ENCODE measurements at regions not wholly inside any gene's neighbourhood (a gene's known extent, or its start where the extent isn't known, plus 50 kb on each side); places are given as distances from the start of the nearest gene placed in this dataset.
"Not testable (repeated sequence)": the region's sequence is repeated elsewhere in the genome, so short reads cannot be mapped to it uniquely, and the experiment has no call there.

DNA sequence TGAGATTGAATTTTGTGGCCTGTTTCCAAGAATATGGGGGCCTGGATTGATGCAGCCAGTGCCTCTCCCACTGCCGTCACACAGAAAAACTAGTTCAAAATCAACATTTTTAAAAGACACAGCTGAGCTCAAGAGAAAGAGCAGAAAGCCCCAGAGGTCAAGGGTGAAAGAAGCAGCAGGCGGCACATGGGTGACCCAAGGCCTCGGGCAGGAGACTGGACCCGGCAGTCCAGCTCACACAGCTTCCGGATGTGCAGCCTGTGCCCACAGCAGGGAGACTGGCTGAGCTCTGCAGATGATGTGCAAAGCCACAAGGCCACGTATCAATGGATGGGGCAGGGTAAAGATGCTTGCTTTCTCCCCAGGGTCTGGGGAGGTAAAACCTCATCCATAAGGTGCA is 50.4 kb upstream of the RNF32 start:
- no peak for DNase-seq (ENCODE audit: low read depth)

GRCh38 chr7:156589808-156590207 is 50.8 kb upstream of the RNF32 start:
- no peak for DNase-seq (ENCODE audit: low read depth)

GRCh38 chr7:156585926-156586325 is 54.6 kb upstream of the RNF32 start:
- no peak for DNase-seq (ENCODE audit: low read depth)

DNA sequence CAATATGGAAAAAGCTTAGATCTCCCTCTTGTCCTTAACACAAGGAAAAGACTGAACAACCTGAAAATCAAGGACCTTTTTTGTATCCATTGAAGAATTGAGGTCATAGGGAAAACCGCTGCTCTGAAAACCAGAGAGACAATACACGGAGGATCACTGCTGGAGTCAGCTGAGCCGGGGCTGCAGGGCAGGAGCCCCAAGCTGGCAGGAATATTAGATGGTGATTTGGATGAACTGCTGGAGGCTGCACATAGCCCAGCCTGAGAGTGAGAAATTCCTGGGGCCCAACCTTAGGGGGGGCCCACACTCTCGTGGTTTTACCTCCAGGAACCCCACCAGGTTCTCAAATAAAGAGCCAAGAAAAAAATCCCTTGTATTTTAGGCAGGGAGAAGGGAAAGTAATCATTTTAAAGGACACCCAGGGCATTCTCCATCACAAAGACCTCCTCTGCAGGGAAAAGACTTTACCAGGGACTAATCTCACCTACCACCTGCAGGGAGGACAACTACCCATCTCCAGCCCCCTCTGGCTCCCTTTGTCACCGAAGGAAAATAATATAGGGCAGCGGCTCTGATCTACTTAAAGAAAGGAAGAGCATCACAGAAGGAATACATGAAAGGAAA is 55.4 kb upstream of the RNF32 start:
- DNase-seq (ENCODE audit: low read depth), result no peak

DNA sequence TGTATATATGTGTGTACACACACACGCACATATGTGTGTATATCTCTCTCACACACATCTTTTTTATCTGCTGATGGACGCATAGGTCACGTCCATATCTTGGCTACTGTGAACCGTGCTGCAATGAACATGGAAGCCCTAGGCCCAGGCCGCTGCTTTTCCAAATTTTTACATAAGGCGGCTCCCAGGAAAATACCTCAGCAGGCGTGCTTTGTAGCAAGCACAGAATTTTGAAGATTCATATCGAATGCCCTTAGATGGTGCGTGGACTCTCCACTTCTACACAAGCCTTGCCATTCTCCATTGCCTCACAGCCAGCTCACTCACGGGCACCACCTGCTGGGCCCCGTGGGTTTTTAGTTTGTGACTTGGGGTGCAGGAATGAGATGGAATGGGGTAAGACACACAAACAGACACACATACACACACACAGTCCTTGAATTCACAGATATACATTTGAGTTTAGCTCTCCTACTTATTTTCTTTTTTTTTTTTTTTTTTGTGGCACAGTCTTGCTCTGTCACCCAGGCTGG is 57.9 kb upstream of the RNF32 start:
- DNase-seq (ENCODE audit: low read depth), result peak; percentile 5

- DNase-seq (ENCODE audit: low read depth), result no peak
These were observed 60.5 kb upstream of the RNF32 start for GRCh38 chr7:156580036-156580435.

DNA sequence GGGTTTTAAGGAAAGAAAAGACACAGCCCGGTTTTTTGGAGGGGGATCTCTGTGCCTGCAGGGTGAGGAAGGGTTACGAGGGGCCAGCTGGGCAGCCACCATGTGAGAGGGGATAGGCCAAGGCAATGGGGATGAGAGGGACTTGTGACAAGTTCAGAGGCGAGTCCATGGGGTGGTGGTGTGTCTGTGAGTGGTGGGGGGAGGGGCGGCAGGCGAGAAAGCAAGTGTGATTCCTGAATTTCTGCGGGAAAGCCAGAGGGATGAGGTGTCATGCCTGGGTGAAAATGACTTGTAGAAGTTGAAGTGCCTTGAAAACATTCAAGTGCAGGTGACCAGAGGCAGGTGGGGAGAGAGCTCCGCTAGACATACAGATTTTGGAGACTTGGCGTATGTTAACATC is 61.0 kb upstream of the RNF32 start:
- DNase-seq (ENCODE audit: low read depth), result no peak

DNA sequence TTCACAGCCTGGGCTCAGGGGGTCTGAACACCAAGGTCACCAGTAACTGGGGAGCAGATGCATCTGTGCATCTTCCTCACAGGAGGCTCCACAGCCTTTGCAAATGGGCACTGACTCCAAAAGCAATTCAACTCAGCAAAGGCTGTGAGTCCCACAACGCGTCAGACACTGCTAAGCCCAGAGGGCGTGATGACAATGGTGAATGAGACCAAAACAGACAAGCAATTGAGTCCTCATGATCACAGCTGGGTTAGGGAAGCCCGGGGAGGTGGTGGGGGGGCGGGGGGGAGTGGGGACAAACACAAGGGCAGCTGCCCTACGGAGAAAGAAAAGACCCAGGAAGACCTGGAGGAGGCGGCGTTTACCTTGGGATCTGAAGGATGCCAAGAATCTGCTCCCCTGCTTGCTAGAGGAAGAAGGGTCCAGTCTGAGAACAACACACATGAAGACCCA is 61.6 kb upstream of the RNF32 start:
- DNase-seq (ENCODE audit: low read depth), result no peak

DNA sequence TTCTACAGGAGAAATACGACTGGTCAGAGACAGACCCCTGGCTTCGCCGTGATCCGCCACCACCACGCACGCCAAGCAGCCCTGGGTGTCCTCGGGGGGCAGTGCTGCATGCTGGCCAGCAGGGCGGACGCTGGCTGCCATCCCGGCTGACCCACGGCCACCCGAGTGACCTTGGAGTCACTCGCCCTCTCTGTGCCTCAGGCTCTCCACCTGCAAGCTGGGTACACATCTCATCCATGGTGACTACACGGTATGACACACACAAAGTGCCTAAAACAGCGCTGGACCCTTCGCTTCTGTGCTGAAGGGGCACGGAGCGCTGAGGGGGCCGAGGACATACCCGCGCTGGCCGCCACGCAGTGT is 62.0 kb upstream of the RNF32 start:
- no peak for DNase-seq (ENCODE audit: low read depth)

GRCh38 chr7:156577645-156578577 is 62.7 kb upstream of the RNF32 start:
- no peak for DNase-seq (ENCODE audit: low read depth)

- no peak for DNase-seq (ENCODE audit: low read depth)
These were observed 64.1 kb upstream of the RNF32 start for GRCh38 chr7:156576216-156577058.

GRCh38 chr7:156568258-156568657 is 72.3 kb upstream of the RNF32 start:
- DNase-seq (ENCODE audit: low read depth), result no peak

GRCh38 chr7:156566812-156567549 is 73.6 kb upstream of the RNF32 start:
- no peak for DNase-seq (ENCODE audit: low read depth)

DNA sequence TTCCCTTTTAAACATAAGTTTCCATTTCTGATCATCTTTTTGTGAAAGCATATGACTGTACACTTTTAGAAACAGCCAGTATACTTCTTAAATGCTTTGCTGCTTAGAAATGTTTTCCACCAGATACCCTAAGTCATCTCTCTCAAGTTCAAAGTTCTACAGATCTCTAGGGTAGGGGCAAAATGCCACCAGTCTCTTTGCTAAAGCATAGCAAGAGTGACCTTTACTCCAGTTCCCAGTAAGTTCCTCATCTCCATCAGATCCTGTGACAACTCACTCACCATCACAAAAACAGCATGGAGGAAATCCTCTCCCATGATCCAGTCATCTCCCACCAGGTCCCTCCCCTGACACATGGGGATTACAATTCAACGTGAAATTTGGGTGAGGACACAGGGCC is 75.6 kb upstream of the RNF32 start:
- not testable (repeated sequence) for DNase-seq (ENCODE audit: low read depth)

- no peak for DNase-seq (ENCODE audit: low read depth)
These were observed 79.9 kb upstream of the RNF32 start for GRCh38 chr7:156560696-156561095.

DNA sequence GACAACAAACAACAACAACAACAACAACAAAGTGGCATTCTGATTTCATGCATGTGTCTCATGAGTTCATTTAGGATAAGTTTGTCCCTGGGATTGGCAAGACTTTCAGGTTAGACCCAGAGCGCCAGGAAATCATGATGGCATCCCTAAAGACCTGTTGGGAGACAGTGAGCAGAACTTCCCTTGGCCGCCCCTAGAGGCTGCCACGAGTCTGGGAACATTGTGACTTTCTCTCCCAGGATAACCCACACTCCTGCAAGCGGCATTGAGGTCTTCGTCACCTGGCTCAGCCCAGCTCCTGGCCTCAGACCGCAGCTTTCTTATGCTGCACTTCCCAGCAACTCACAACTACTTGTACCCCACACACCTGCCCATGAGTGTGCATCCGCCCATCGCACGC is 80.5 kb upstream of the RNF32 start:
- DNase-seq (ENCODE audit: low read depth), result peak; percentile 18

- DNase-seq (ENCODE audit: low read depth), result peak; percentile 23
These were observed 81.6 kb upstream of the RNF32 start for GRCh38 chr7:156559001-156559400.

DNA sequence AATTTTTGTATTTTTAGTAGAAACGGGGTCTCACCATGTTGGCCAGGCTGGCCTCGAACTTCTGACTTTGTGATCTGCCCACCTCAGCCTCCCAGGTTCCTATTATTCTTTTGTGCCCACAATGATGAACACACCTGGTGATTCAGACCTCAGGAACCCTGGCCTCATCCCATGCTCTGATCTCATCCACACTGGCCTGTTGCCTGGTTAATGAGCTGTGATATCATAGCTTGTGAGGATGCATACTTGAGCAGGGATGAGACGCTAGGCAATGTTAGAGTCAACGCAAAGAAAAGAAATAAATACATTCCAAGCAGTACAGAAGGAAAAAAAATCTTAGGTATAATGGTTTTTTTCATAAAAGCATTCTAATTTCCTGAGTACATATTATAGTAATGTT is 82.4 kb upstream of the RNF32 start:
- DNase-seq (ENCODE audit: low read depth), result peak; percentile 88

- no peak for DNase-seq (ENCODE audit: low read depth)
These were observed 84.5 kb upstream of the RNF32 start for GRCh38 chr7:156556083-156556482.

GRCh38 chr7:156554488-156554887 is 86.1 kb upstream of the RNF32 start:
- no peak for DNase-seq (ENCODE audit: low read depth)

DNA sequence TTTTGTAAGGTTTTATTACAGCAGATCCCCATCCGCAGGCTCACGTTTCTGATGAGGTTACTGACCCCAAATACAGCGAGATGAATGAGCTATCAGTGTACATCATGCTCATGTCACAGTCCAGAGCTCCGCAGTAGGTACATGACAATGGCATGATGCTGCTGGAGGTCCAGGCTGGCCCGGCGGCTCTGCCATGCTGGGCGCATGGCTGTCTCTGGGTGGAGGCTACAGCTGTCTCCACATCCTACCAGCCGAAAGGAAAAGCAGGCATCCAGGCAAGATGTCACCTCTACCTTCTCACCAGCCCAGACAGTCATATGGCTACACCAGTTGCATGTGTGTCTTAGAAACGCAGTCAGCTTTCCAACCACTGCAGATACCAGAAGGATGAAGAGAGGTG is 90.9 kb upstream of the RNF32 start:
- no peak for DNase-seq (ENCODE audit: low read depth)
